ENCODE measurements at regions not wholly inside any gene's neighbourhood (a gene's known extent, or its start where the extent isn't known, plus 50 kb on each side); places are given as distances from the start of the nearest gene placed in this dataset.
"Not testable (repeated sequence)": the region's sequence is repeated elsewhere in the genome, so short reads cannot be mapped to it uniquely, and the experiment has no call there.

DNA sequence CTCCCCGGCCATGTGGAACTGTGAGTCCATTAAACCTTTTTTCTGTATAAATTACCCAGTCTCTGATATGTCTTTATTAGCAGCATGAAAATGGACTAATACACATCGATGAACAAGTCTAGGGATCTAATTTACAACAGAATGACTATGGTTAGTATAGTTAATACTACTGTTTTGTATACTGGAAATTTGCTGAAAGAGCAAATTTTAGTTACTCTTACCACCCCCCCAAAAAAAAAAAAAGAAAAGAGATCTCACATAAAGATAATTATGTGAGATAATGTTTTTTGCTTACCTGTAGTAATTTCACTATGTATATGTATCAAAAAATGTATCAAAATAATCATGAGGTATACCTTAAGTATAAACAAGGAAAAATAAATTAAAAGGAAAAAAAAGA is 199.5 kb upstream of the GRM3 start:
- no peak overlapping the region for H2AFZ ChIP-seq (ENCODE audit: low read length)
- H3K27ac ChIP-seq (ENCODE audit: low read depth, low read length, poor library complexity, severe bottlenecking), result no peak overlapping the region
- no peak overlapping the region for H3K4me2 ChIP-seq (ENCODE audit: low read length)
- no peaks in the 10 kb centered on the region for H3K9me3 ChIP-seq (ENCODE audit: low read length)
- no peak overlapping the region for H3K4me3 ChIP-seq (ENCODE audit: low read depth, low read length, poor library complexity, severe bottlenecking)
- H4K20me1 ChIP-seq (ENCODE audit: insufficient read depth, low read length), result no peaks in the 10 kb centered on the region
- H3K9me2 ChIP-seq (ENCODE audit: low read depth, low read length), result no peaks in the 10 kb centered on the region
- TF ChIP-seq, protein P1, sequence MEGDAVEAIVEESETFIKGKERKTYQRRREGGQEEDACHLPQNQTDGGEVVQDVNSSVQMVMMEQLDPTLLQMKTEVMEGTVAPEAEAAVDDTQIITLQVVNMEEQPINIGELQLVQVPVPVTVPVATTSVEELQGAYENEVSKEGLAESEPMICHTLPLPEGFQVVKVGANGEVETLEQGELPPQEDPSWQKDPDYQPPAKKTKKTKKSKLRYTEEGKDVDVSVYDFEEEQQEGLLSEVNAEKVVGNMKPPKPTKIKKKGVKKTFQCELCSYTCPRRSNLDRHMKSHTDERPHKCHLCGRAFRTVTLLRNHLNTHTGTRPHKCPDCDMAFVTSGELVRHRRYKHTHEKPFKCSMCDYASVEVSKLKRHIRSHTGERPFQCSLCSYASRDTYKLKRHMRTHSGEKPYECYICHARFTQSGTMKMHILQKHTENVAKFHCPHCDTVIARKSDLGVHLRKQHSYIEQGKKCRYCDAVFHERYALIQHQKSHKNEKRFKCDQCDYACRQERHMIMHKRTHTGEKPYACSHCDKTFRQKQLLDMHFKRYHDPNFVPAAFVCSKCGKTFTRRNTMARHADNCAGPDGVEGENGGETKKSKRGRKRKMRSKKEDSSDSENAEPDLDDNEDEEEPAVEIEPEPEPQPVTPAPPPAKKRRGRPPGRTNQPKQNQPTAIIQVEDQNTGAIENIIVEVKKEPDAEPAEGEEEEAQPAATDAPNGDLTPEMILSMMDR (IDR thresholded peaks at IDR 0.05; ENCODE audit: low read length), result no peak
- no peak for TF ChIP-seq EZH2 (IDR thresholded peaks at IDR 0.05; ENCODE audit: borderline replicate concordance, low read length)
- no peaks in the 10 kb centered on the region for H3K4me1 ChIP-seq (ENCODE audit: insufficient read depth, low read length, severe bottlenecking)
- H3K36me3 ChIP-seq (ENCODE audit: insufficient read depth, low read length), result no peaks in the 10 kb centered on the region
- H3F3A ChIP-seq (ENCODE audit: insufficient read depth, low read length), result no peaks in the 10 kb centered on the region
- no peaks in the 10 kb centered on the region for H3K79me2 ChIP-seq (ENCODE audit: insufficient read depth, low read length)
- no peak overlapping the region for H3K9ac ChIP-seq (ENCODE audit: low read length)
- H3K27me3 ChIP-seq (ENCODE audit: insufficient read depth, low read length), result no peaks in the 10 kb centered on the region

DNA sequence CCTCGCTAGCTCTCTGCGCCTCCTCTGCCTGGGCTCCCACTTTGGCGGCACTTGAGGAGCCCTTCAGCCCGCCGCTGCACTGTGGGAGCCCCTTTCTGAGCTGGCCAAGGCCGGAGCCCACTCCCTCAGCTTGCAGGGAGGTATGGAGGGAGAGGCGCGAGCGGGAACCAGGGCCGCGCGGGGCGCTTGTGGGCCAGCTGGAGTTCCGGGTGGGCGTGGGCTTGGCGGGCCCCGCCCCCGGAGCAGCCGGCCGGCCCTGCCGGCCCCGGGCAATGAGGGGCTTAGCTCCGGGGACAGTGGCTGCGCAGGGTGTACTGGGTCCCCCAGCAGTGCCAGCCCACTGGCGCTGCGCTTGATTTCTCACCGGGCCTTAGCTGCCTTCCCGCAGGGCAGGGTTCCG is 203.3 kb upstream of the GRM3 start:
- H3K4me2 ChIP-seq (ENCODE audit: low read length); H3K9ac ChIP-seq (ENCODE audit: low read length); H3K27me3 ChIP-seq (ENCODE audit: insufficient read depth, low read length); H3K4me3 ChIP-seq (ENCODE audit: low read depth, low read length, poor library complexity, severe bottlenecking); H3K79me2 ChIP-seq (ENCODE audit: insufficient read depth, low read length); H2AFZ ChIP-seq (ENCODE audit: low read length); H4K20me1 ChIP-seq (ENCODE audit: insufficient read depth, low read length); H3K4me1 ChIP-seq (ENCODE audit: insufficient read depth, low read length, severe bottlenecking); H3F3A ChIP-seq (ENCODE audit: insufficient read depth, low read length); H3K27ac ChIP-seq (ENCODE audit: low read depth, low read length, poor library complexity, severe bottlenecking); H3K9me3 ChIP-seq (ENCODE audit: low read length); H3K9me2 ChIP-seq (ENCODE audit: low read depth, low read length); H3K36me3 ChIP-seq (ENCODE audit: insufficient read depth, low read length): not testable (repeated sequence)

DNA sequence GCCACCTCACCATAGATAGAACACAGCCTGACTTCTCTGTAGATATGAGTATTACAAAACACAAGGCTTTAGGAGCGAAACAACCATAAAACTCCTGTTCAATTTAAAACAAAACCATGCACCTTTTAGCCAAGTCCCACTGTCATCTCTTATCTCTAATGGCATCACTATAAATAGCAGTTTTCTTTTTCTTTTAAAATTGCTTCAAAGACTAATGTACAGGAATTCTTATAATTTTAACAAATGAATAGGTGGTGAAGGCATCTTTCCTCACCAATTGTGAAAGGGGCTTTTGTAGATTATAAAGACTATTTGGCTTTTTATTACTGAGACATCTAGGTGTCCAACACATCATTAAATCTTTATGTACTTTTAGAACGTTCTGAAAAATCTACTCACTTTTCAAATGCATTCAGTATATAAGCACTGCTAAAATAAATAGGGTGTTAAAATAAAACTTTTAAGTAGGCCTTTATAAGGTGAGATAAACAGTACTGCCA is 205.7 kb upstream of the GRM3 start:
- H3K9ac ChIP-seq (ENCODE audit: low read length), result no peak overlapping the region
- H2AFZ ChIP-seq (ENCODE audit: low read length), result no peak overlapping the region
- H3K9me2 ChIP-seq (ENCODE audit: low read depth, low read length), result no peaks in the 10 kb centered on the region
- H3K79me2 ChIP-seq (ENCODE audit: insufficient read depth, low read length), result no peaks in the 10 kb centered on the region
- no peaks in the 10 kb centered on the region for H3K36me3 ChIP-seq (ENCODE audit: insufficient read depth, low read length)
- no peak overlapping the region for H3K4me2 ChIP-seq (ENCODE audit: low read length)
- no peaks in the 10 kb centered on the region for H4K20me1 ChIP-seq (ENCODE audit: insufficient read depth, low read length)
- H3K27me3 ChIP-seq (ENCODE audit: insufficient read depth, low read length), result no peaks in the 10 kb centered on the region
- no peaks in the 10 kb centered on the region for H3F3A ChIP-seq (ENCODE audit: insufficient read depth, low read length)
- no peaks in the 10 kb centered on the region for H3K9me3 ChIP-seq (ENCODE audit: low read length)
- no peaks in the 10 kb centered on the region for H3K4me1 ChIP-seq (ENCODE audit: insufficient read depth, low read length, severe bottlenecking)
- TF ChIP-seq, protein P1 (IDR thresholded peaks at IDR 0.05; ENCODE audit: low read length), result no peak
- no peak for TF ChIP-seq EZH2 (IDR thresholded peaks at IDR 0.05; ENCODE audit: borderline replicate concordance, low read length)
- H3K27ac ChIP-seq (ENCODE audit: low read depth, low read length, poor library complexity, severe bottlenecking), result no peak overlapping the region
- no peak overlapping the region for H3K4me3 ChIP-seq (ENCODE audit: low read depth, low read length, poor library complexity, severe bottlenecking)

DNA sequence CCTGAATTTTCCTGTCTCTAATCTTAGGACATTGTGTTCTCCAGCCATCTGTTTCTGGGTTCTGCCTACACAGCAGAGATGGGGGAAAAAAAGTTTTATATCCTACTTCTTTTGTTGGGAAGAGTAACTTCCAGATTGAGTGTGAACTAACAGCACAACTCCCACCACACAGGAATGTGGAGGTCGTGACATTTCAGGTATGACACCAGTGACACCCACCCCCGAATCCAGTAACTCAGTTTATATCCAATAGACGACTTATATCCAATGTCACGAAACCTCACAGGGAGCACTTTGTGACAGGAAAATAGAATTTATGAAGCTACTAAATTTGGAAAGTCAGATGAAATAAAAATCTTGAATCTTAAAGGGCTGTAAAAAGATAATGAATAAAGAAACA is 211.9 kb upstream of the GRM3 start:
- Histone ChIP-seq H3K4me2 (ENCODE audit: low read length) (no peak overlapping the region), H3K27me3 (ENCODE audit: insufficient read depth, low read length) (no peaks in the 10 kb centered on the region), H3K9me3 (ENCODE audit: low read length) (no peaks in the 10 kb centered on the region), H3F3A (ENCODE audit: insufficient read depth, low read length) (no peaks in the 10 kb centered on the region), H2AFZ (ENCODE audit: low read length) (no peak overlapping the region), H3K9ac (ENCODE audit: low read length) (no peak overlapping the region), H3K4me1 (ENCODE audit: insufficient read depth, low read length, severe bottlenecking) (no peaks in the 10 kb centered on the region), H3K27ac (ENCODE audit: low read depth, low read length, poor library complexity, severe bottlenecking) (no peak overlapping the region), H3K79me2 (ENCODE audit: insufficient read depth, low read length) (no peaks in the 10 kb centered on the region), H3K4me3 (ENCODE audit: low read depth, low read length, poor library complexity, severe bottlenecking) (no peak overlapping the region), H3K9me2 (ENCODE audit: low read depth, low read length) (no peaks in the 10 kb centered on the region), H3K36me3 (ENCODE audit: insufficient read depth, low read length) (no peaks in the 10 kb centered on the region), H4K20me1 (ENCODE audit: insufficient read depth, low read length) (no peaks in the 10 kb centered on the region)
- TF ChIP-seq, protein P1 (IDR thresholded peaks at IDR 0.05; ENCODE audit: low read length), result no peak
- TF ChIP-seq EZH2 (IDR thresholded peaks at IDR 0.05; ENCODE audit: borderline replicate concordance, low read length), result no peak

Data from OCI-LY1 (cell line).